ENCODE measurements at regions not wholly inside any gene's neighbourhood (a gene's known extent, or its start where the extent isn't known, plus 50 kb on each side); places are given as distances from the start of the nearest gene placed in this dataset.
"Not testable (repeated sequence)": the region's sequence is repeated elsewhere in the genome, so short reads cannot be mapped to it uniquely, and the experiment has no call there.

DNA sequence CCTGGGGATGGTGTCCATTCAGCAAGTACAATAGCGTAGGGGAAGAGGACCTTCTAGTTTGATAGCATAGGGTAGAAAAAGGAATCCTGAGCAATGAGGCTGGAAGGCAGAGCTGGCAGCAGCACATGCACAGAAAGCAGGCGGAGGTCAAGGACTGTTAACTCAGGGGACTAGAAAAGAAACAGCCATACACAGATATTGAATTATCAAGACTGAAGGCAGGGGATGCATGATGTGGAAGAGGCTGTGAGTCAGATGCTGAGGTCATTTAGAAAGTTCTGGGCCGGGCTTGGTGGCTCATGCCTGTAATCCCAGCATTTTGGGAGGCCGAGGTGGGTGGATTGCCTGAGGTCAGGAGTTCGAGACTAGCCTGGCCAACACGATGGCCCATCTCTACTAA, 65.6 kb downstream of the OPTC start:
- no peaks in the 10 kb centered on the region for H3K9me3 Mint-ChIP-seq (ENCODE audit: low read depth)
- peaks cover 61% of the 10 kb centered on the region for H3K4me1 Mint-ChIP-seq (ENCODE audit: low read depth)
- H3K27me3 Mint-ChIP-seq (ENCODE audit: low read depth), result no peaks in the 10 kb centered on the region
- TF ChIP-seq, protein P1, sequence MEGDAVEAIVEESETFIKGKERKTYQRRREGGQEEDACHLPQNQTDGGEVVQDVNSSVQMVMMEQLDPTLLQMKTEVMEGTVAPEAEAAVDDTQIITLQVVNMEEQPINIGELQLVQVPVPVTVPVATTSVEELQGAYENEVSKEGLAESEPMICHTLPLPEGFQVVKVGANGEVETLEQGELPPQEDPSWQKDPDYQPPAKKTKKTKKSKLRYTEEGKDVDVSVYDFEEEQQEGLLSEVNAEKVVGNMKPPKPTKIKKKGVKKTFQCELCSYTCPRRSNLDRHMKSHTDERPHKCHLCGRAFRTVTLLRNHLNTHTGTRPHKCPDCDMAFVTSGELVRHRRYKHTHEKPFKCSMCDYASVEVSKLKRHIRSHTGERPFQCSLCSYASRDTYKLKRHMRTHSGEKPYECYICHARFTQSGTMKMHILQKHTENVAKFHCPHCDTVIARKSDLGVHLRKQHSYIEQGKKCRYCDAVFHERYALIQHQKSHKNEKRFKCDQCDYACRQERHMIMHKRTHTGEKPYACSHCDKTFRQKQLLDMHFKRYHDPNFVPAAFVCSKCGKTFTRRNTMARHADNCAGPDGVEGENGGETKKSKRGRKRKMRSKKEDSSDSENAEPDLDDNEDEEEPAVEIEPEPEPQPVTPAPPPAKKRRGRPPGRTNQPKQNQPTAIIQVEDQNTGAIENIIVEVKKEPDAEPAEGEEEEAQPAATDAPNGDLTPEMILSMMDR (IDR thresholded peaks at IDR 0.05), result no peak
- no peak for DNase-seq (ENCODE audit: low spot score)
- no peak overlapping the region for H3K4me3 Mint-ChIP-seq (ENCODE audit: unreplicated experiment)
- H3K36me3 Mint-ChIP-seq (ENCODE audit: low read depth), result no peaks in the 10 kb centered on the region
- peak overlapping the region; percentile 97 for H3K27ac Mint-ChIP-seq (ENCODE audit: unreplicated experiment)

DNA sequence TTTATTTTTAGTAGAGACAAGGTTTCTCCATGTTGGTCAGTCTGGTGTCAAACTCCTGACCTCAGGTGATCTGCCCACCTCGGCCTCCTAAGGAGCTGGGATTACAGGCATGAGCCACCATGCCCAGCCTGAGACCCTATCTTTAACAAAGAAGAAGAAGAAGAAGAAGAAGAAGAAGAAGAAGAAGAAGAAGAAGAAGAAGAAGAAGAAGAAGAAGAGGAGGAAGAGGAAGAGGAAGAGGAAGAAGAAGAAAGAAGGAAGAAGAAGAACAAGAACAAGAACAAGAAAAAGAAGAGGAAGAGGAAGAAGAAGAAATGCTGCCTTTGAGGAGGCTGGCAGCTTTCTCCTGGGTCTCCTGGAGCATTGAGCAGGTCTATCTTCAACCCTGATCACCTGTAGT, 64.9 kb upstream of the ATP2B4 start:
- not testable (repeated sequence) for H3K9me3 Mint-ChIP-seq (ENCODE audit: low read depth); H3K27ac Mint-ChIP-seq (ENCODE audit: unreplicated experiment); H3K27me3 Mint-ChIP-seq (ENCODE audit: low read depth); H3K36me3 Mint-ChIP-seq (ENCODE audit: low read depth); H3K4me3 Mint-ChIP-seq (ENCODE audit: unreplicated experiment); DNase-seq (ENCODE audit: low spot score)
- peaks cover 43% of the 10 kb centered on the region for H3K4me1 Mint-ChIP-seq (ENCODE audit: low read depth)

DNA sequence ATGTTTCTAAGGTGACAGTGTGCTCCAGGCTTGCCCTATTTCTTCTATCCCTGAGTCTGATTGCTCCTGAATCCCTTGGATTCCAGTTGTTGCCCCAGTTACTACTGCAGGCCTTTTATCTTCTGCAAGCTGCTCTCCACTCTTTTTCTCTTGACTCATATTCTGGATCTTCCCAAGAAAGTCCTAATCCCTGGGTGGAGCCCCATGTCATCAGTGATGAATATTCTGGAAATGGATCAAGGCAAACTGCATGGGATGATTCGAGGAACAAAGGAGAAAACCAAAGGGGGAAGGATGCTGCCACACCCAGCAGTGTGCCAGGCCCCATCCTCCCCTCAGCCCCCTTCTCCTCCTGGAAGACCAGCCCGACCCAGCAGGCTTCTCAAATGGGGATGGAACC, 63.3 kb upstream of the ATP2B4 start:
- TF ChIP-seq, protein P1 (IDR thresholded peaks at IDR 0.05), result no peak
- no peak for DNase-seq (ENCODE audit: low spot score)

DNA sequence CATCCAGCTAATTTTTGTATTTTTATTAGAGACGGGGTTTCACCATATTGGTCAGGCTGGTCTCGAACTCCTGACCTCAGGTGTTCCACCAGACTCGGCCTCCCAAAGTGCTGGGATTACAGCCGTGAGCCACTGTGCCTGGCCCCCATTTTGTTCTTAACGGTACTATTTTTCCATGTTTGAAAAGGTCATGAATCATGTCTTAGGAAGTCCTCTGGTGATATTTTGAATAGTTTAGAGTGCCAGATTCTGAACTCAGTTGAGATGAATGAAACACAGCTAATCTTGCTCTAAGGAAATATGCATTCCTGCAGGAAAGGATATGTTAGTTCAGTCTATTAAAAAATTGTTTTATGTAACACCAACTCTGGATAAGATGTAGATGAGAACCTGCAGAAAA, 62.6 kb upstream of the ATP2B4 start:
- no peaks in the 10 kb centered on the region for H3K36me3 Mint-ChIP-seq (ENCODE audit: low read depth)

More for the DNA sequence above, 63.3 kb upstream of the ATP2B4 start:
- Mint-ChIP-seq H3K4me1 (ENCODE audit: low read depth) (peaks cover 28% of the 10 kb centered on the region), H3K27me3 (ENCODE audit: low read depth) (no peaks in the 10 kb centered on the region), H3K27ac (ENCODE audit: unreplicated experiment) (no peak overlapping the region), H3K4me3 (ENCODE audit: unreplicated experiment) (no peak overlapping the region), H3K9me3 (ENCODE audit: low read depth) (no peaks in the 10 kb centered on the region), H3K36me3 (ENCODE audit: low read depth) (no peaks in the 10 kb centered on the region)

DNA sequence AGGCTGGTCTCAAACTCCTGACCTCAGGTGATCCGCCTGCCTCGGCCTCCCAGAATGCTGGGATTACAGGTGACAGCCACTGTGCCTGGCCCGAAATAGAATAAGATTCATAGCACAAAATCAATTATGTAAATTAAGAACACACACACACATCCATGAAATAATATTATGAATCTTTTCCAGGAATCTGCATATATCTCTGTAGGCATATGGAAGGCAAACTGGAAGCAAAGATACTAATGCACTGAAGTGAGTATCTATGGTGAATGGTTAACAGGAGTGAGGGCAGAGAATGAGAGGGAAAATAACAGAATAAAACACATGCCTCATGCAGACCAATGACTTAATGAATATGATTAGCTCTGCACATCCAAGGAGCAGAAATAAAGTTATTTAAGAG, 61.6 kb upstream of the ATP2B4 start:
- DNase-seq (ENCODE audit: low spot score), result no peak
- Mint-ChIP-seq H3K4me1 (ENCODE audit: low read depth) (peaks cover 19% of the 10 kb centered on the region), H3K4me3 (ENCODE audit: unreplicated experiment) (no peak overlapping the region), H3K27ac (ENCODE audit: unreplicated experiment) (no peak overlapping the region), H3K27me3 (ENCODE audit: low read depth) (no peaks in the 10 kb centered on the region), H3K9me3 (ENCODE audit: low read depth) (no peaks in the 10 kb centered on the region), H3K36me3 (ENCODE audit: low read depth) (no peaks in the 10 kb centered on the region)
- TF ChIP-seq, protein P1 (IDR thresholded peaks at IDR 0.05), result no peak

More for the DNA sequence above, 62.6 kb upstream of the ATP2B4 start:
- peak overlapping the region; percentile 49 for H3K27ac Mint-ChIP-seq (ENCODE audit: unreplicated experiment)
- DNase-seq (ENCODE audit: low spot score), result no peak
- H3K9me3 Mint-ChIP-seq (ENCODE audit: low read depth), result no peaks in the 10 kb centered on the region
- peaks cover 20% of the 10 kb centered on the region for H3K4me1 Mint-ChIP-seq (ENCODE audit: low read depth)
- H3K4me3 Mint-ChIP-seq (ENCODE audit: unreplicated experiment), result no peak overlapping the region
- no peaks in the 10 kb centered on the region for H3K27me3 Mint-ChIP-seq (ENCODE audit: low read depth)
- TF ChIP-seq, protein P1 (IDR thresholded peaks at IDR 0.05), result no peak

DNA sequence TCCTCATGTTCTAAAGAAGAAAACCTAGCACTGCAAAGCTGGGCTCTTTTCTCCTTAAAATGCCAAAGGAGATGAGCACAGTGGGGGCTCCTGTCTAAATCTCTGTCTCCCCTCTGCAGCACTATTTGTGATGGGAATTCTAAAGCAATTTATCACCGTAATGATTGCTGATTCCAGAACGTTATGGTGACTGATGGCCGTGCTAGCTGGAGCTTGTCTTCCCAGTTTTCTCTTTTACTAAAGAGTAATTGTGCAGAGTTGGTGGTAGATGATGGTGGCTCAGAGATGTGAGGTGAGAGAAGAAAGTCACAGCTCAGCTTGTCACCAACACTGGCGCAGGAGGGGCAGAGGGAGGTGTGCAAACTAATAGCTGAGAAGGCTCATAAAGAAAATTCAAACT, 60.7 kb upstream of the ATP2B4 start:
- Mint-ChIP-seq H3K27me3 (ENCODE audit: low read depth) (no peaks in the 10 kb centered on the region), H3K27ac (ENCODE audit: unreplicated experiment) (no peak overlapping the region), H3K36me3 (ENCODE audit: low read depth) (no peaks in the 10 kb centered on the region)

DNA sequence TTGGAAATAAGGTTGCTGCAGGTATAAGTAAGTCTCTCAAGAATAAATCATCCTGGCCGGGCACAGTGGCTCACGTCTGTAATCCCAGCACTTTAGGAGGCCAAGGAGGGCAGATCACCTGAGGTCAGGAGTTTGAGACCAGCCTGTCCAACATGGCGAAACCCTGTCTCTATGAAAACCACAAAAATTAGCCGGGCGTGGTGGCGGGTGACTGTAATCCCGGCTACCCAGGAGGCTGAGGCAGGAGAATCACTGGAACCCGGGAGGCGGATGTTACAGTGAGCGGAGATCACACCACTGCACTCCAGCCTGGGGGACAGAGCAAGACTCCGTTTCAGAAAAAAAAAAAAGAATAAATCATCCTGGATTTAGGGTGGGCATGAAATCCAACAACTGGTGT, 59.7 kb upstream of the ATP2B4 start:
- H3K27ac Mint-ChIP-seq (ENCODE audit: unreplicated experiment); H3K9me3 Mint-ChIP-seq (ENCODE audit: low read depth); H3K4me3 Mint-ChIP-seq (ENCODE audit: unreplicated experiment); DNase-seq (ENCODE audit: low spot score); H3K36me3 Mint-ChIP-seq (ENCODE audit: low read depth); H3K27me3 Mint-ChIP-seq (ENCODE audit: low read depth): not testable (repeated sequence)
- H3K4me1 Mint-ChIP-seq (ENCODE audit: low read depth), result peaks cover 29% of the 10 kb centered on the region

More for the DNA sequence above, 60.7 kb upstream of the ATP2B4 start:
- Mint-ChIP-seq H3K9me3 (ENCODE audit: low read depth) (no peaks in the 10 kb centered on the region), H3K4me1 (ENCODE audit: low read depth) (peaks cover 23% of the 10 kb centered on the region), H3K4me3 (ENCODE audit: unreplicated experiment) (no peak overlapping the region)
- TF ChIP-seq, protein P1 (IDR thresholded peaks at IDR 0.05), result no peak
- DNase-seq (ENCODE audit: low spot score), result no peak
